Trophoblast cell (in vitro differentiated cells and primary cell): ENCODE measurements at regions not wholly inside any gene's neighbourhood (a gene's known extent, or its start where the extent isn't known, plus 50 kb on each side); places are given as distances from the start of the nearest gene placed in this dataset.

Experiments
- DNase-seq, 2 donors: peaks; one replicate each; pipeline ENCODE4 v3.0.0-alpha.2; 2016
- H2AFZ ChIP-seq: 2 replicates; pipeline ENCODE4 v1.6.1; 2013; ENCODE audit warnings: low read length, moderate library complexity, mild to moderate bottlenecking; ENCODE audit not compliant: insufficient read depth, poor library complexity
- H2AK5ac ChIP-seq: 2 replicates; pipeline ENCODE4 v1.6.1; 2013; ENCODE audit warnings: mild to moderate bottlenecking, low read length
- H2BK120ac ChIP-seq: 2 replicates; pipeline ENCODE4 v1.6.1; 2013; ENCODE audit warnings: low read length, mild to moderate bottlenecking, moderate library complexity; ENCODE audit not compliant: insufficient read depth, poor library complexity
- H2BK12ac ChIP-seq: 2 replicates; pipeline ENCODE4 v1.6.1; 2013; ENCODE audit warnings: mild to moderate bottlenecking, low read length, moderate library complexity
- H2BK5ac ChIP-seq: 2 replicates; pipeline ENCODE4 v1.6.1; 2013; ENCODE audit warnings: low read length, low read depth, moderate library complexity, mild to moderate bottlenecking; ENCODE audit not compliant: poor library complexity
- H3K14ac ChIP-seq: 2 replicates; pipeline ENCODE4 v1.6.1; 2013; ENCODE audit warnings: mild to moderate bottlenecking, low read length
- H3K18ac ChIP-seq: 2 replicates; pipeline ENCODE4 v1.6.1; 2013; ENCODE audit warnings: mild to moderate bottlenecking, low read length
- H3K23ac ChIP-seq: 2 replicates; pipeline ENCODE4 v1.6.1; 2013; ENCODE audit warnings: low read length
- H3K27ac ChIP-seq: 2 replicates; pipeline ENCODE4 v1.5.1; 2013; ENCODE audit warnings: low read depth, mild to moderate bottlenecking, inconsistent platforms, low read length, moderate library complexity
- H3K27me3 ChIP-seq: 2 replicates; pipeline ENCODE4 v1.6.1; 2013; ENCODE audit warnings: inconsistent platforms, mild to moderate bottlenecking, low read length, moderate library complexity; ENCODE audit not compliant: insufficient read depth
- H3K36me3 ChIP-seq, 2 experiments: 1 replicate in 1 of 2; 2 replicates in 1 of 2; pipeline ENCODE4 v1.6.1; 2013; ENCODE audit warnings: low read length in 2 of 2, mild to moderate bottlenecking in 2 of 2, moderate library complexity in 1 of 2; ENCODE audit not compliant: insufficient read depth in 2 of 2, control insufficient read depth in 1 of 2
- H3K4ac ChIP-seq: 2 replicates; pipeline ENCODE4 v1.6.1; 2013; ENCODE audit warnings: low read depth, mild to moderate bottlenecking, low read length, moderate library complexity
- H3K4me1 ChIP-seq, 2 experiments: 1 replicate in 1 of 2; 2 replicates in 1 of 2; pipeline ENCODE4 v1.6.1; 2013; ENCODE audit warnings: low read length in 2 of 2, mild to moderate bottlenecking in 2 of 2, moderate library complexity in 1 of 2; ENCODE audit not compliant: insufficient read depth in 2 of 2, control insufficient read depth in 1 of 2
- H3K4me2 ChIP-seq: 2 replicates; pipeline ENCODE4 v1.6.1; 2013; ENCODE audit warnings: inconsistent platforms, mild to moderate bottlenecking, low read length, moderate library complexity
- H3K4me3 ChIP-seq: 2 replicates; pipeline ENCODE4 v1.5.1; 2013; ENCODE audit warnings: mild to moderate bottlenecking, low read depth, low read length, inconsistent platforms
- H3K79me1 ChIP-seq: one replicate; pipeline ENCODE4 v1.6.1; 2013; ENCODE audit warnings: low read length
- H3K79me2 ChIP-seq: 2 replicates; pipeline ENCODE4 v1.6.1; 2013; ENCODE audit warnings: low read length, mild to moderate bottlenecking; ENCODE audit not compliant: control insufficient read depth, insufficient read depth, poor library complexity
- H3K9ac ChIP-seq: 2 replicates; pipeline ENCODE4 v1.6.1; 2013; ENCODE audit warnings: mild to moderate bottlenecking, low read length
- H3K9me3 ChIP-seq: 2 replicates; pipeline ENCODE4 v1.6.1; 2013; ENCODE audit warnings: low read depth, mild to moderate bottlenecking, control low read depth, inconsistent platforms, low read length; ENCODE audit not compliant: insufficient read depth
- H4K12ac ChIP-seq: 2 replicates; pipeline ENCODE4 v1.6.1; 2013; ENCODE audit warnings: low read depth, mild to moderate bottlenecking, low read length, moderate library complexity
- H4K8ac ChIP-seq: 2 replicates; pipeline ENCODE4 v1.6.1; 2013; ENCODE audit warnings: low read depth, mild to moderate bottlenecking, low read length, moderate library complexity
- H4K91ac ChIP-seq: one replicate; pipeline ENCODE4 v1.6.1; 2013; ENCODE audit warnings: low read depth, mild to moderate bottlenecking, low read length, moderate library complexity
- WGBS: extraction: QIAGEN DNeasy Blood & Tissue Kit; methylation state at CpG from one replicate; pipeline ENCODE4 v1.1.7; 2013; ENCODE audit warnings: missing lambda C conversion rate; ENCODE audit not compliant: insufficient read length, insufficient coverage; ENCODE audit errors: extremely low coverage; 5-methylcytosine and 5-hydroxymethylcytosine counted together

- H2BK120ac ChIP-seq: no peak overlapping the region
- no CpG with 5 or more reads among the region's 1 CpG for WGBS
These were observed 155.6 kb upstream of the TBX18 start for GRCh38 chr6:84920021-84920420.

GRCh38 chr6:84916704-84917103 is 152.3 kb upstream of the TBX18 start:
- Histone ChIP-seq H2BK12ac (no peak overlapping the region), H2BK5ac (no peak overlapping the region), H4K12ac (no peak overlapping the region), H2BK120ac (no peak overlapping the region), H3K79me2 (no peaks in the 10 kb centered on the region), H3K79me1 (no peaks in the 10 kb centered on the region), H3K4me2 (no peak overlapping the region), H4K8ac (no peak overlapping the region), H3K4ac (no peak overlapping the region), H3K27me3 (no peaks in the 10 kb centered on the region), H3K23ac (no peak overlapping the region), H3K9ac (no peak overlapping the region), H3K18ac (no peak overlapping the region), H3K4me3 (no peak overlapping the region), H3K27ac (no peak overlapping the region), H3K14ac (no peak overlapping the region), H3K9me3 (no peaks in the 10 kb centered on the region), H2AK5ac (no peak overlapping the region), H3K4me1 (no peaks in the 10 kb centered on the region), H3K36me3 (no peaks in the 10 kb centered on the region), H2AFZ (no peak overlapping the region), H4K91ac (no peak overlapping the region)
- no peak for DNase-seq
- WGBS: no CpG with 5 or more reads among the region's 3 CpGs

More at GRCh38 chr6:84920021-84920420, 155.6 kb upstream of the TBX18 start:
- Histone ChIP-seq H3K27ac (no peak overlapping the region), H3K4ac (no peak overlapping the region), H3K23ac (no peak overlapping the region), H3K4me3 (no peak overlapping the region), H3K4me2 (no peak overlapping the region), H4K91ac (no peak overlapping the region), H4K8ac (no peak overlapping the region), H3K27me3 (no peaks in the 10 kb centered on the region), H2AK5ac (no peak overlapping the region), H3K36me3 (no peaks in the 10 kb centered on the region), H3K79me1 (no peaks in the 10 kb centered on the region), H2BK12ac (no peak overlapping the region), H4K12ac (no peak overlapping the region), H3K9ac (no peak overlapping the region), H3K4me1 (no peaks in the 10 kb centered on the region), H3K79me2 (no peaks in the 10 kb centered on the region), H2AFZ (no peak overlapping the region), H2BK5ac (no peak overlapping the region), H3K9me3 (no peaks in the 10 kb centered on the region), H3K18ac (no peak overlapping the region), H3K14ac (no peak overlapping the region)
- no peak for DNase-seq

DNA sequence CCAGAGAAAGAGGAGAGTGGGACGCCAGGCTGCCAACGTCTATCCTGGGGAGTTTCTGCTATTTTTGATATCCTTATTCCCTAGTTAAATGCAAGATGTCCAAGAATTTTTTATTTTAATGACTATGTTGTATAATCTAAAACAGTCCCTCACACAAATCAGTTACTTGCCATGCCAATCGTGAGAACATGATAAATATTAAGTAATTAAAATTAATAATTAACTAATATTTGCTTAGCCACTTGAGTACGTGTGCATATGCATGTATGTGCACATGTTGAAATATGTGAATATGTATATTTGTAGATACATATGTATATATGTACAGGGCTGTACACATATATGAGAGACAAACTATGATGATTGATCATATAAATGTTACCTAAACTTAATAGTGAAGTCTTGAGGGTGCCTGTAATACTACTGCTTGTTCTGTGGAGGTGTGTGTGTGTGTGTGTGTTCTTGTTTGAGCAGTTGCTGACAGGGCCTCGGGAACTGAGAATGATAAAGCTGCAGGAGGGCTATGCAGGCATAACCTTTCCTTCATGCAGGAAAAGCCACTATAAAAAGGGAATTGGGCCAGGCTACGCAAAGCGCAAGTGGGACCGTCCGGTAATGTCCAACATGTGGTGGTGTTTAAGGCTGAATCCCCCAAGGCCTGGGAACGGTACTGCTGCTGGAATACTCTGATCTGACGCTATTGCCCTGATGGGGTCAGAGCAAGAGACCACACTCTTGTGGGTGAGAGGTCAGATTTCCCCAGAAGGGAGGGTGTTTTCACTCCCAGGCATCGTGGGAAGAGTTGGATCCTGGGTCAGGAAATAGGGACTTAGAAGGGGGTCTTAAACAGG is 148.3 kb upstream of the TBX18 start:
- H3K4me2 ChIP-seq: no peak overlapping the region
- no peak overlapping the region for H3K27ac ChIP-seq
- no peak overlapping the region for H3K18ac ChIP-seq
- H4K12ac ChIP-seq: no peak overlapping the region
- H3K4me3 ChIP-seq: no peak overlapping the region
- H3K79me1 ChIP-seq: no peaks in the 10 kb centered on the region
- no peak overlapping the region for H4K8ac ChIP-seq
- H4K91ac ChIP-seq: no peak overlapping the region
- no peak overlapping the region for H3K23ac ChIP-seq
- H3K9me3 ChIP-seq: no peaks in the 10 kb centered on the region
- no peaks in the 10 kb centered on the region for H3K27me3 ChIP-seq
- no peak for DNase-seq
- no peaks in the 10 kb centered on the region for H3K79me2 ChIP-seq
- H2BK5ac ChIP-seq: no peak overlapping the region
- H2AFZ ChIP-seq: no peak overlapping the region
- no CpG with 5 or more reads among the region's 12 CpGs for WGBS
- no peak overlapping the region for H3K4ac ChIP-seq
- no peaks in the 10 kb centered on the region for H3K36me3 ChIP-seq
- no peak overlapping the region for H2BK12ac ChIP-seq
- H3K4me1 ChIP-seq: no peaks in the 10 kb centered on the region
- H3K14ac ChIP-seq: no peak overlapping the region
- no peak overlapping the region for H2AK5ac ChIP-seq
- no peak overlapping the region for H2BK120ac ChIP-seq
- no peak overlapping the region for H3K9ac ChIP-seq

DNA sequence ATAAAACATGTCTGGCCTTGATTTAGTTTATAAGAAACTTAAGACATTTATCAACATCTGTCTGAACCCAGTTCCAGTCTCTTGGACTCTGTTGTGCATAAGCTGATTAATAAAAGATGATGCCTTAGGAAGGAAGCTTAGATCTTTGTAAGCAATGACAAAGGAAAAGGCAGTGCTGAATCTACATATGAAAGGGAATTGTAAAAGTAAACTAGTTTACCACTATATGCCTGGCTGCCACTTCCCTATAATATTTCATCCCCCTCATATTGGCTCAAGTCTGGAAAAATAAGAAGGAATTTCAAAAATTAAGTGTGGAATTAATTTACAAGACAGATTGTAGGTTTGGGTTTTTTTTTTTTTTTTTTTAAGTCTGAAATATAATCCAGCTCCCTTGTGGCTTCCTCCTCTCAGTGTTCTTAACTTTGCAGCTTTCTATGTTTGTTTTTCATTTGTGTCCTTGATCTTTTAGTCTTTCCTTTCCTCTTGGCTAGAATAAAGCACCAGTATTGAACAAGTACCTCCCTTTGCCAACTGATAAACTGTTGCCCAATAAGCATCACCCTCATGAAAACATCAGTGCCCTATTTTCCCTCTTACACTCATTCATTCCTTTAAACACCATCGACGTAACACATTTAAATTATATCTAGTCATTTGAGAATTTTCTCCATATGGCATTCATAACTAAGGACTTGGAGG is 146.7 kb upstream of the TBX18 start:
- H2AK5ac ChIP-seq: no peak overlapping the region
- H3K4me1 ChIP-seq: no peaks in the 10 kb centered on the region
- no peaks in the 10 kb centered on the region for H3K27me3 ChIP-seq
- H4K91ac ChIP-seq: no peak overlapping the region
- no peak overlapping the region for H3K4ac ChIP-seq
- H3K9ac ChIP-seq: no peak overlapping the region
- H3K79me1 ChIP-seq: no peaks in the 10 kb centered on the region
- no peak overlapping the region for H3K14ac ChIP-seq
- WGBS: 100% methylated on average over 2 of the region's 2 CpGs
- H3K18ac ChIP-seq: no peak overlapping the region
- H2AFZ ChIP-seq: no peak overlapping the region
- no peaks in the 10 kb centered on the region for H3K36me3 ChIP-seq
- no peak overlapping the region for H4K8ac ChIP-seq
- H2BK12ac ChIP-seq: no peak overlapping the region
- H2BK5ac ChIP-seq: no peak overlapping the region
- H2BK120ac ChIP-seq: no peak overlapping the region
- H3K79me2 ChIP-seq: no peaks in the 10 kb centered on the region
- no peak overlapping the region for H4K12ac ChIP-seq
- H3K4me2 ChIP-seq: no peak overlapping the region
- no peaks in the 10 kb centered on the region for H3K9me3 ChIP-seq
- no peak overlapping the region for H3K27ac ChIP-seq
- no peak overlapping the region for H3K23ac ChIP-seq
- no peak overlapping the region for H3K4me3 ChIP-seq
- no peak for DNase-seq
